ENCODE measurements at regions not wholly inside any gene's neighbourhood (a gene's known extent, or its start where the extent isn't known, plus 50 kb on each side); places are given as distances from the start of the nearest gene placed in this dataset.
"Not testable (repeated sequence)": the region's sequence is repeated elsewhere in the genome, so short reads cannot be mapped to it uniquely, and the experiment has no call there.

GRCh38 chr22:23419931-23420330 is 160.2 kb downstream of the IGLL1 start:
- no peaks in the 10 kb centered on the region for H3K36me3 ChIP-seq (ENCODE audit: low read depth)
- no peak for ATAC-seq (ENCODE audit: low read depth)
- H3K4me1 ChIP-seq (ENCODE audit: insufficient read depth, poor library complexity, severe bottlenecking): no peaks in the 10 kb centered on the region
- no peak overlapping the region for H3K4me3 ChIP-seq (ENCODE audit: severe bottlenecking)
- H3K27me3 ChIP-seq (ENCODE audit: insufficient read depth, poor library complexity, severe bottlenecking): no peaks in the 10 kb centered on the region
- DNase-seq (ENCODE audit: low spot score): no peak
- TF ChIP-seq, protein P1, sequence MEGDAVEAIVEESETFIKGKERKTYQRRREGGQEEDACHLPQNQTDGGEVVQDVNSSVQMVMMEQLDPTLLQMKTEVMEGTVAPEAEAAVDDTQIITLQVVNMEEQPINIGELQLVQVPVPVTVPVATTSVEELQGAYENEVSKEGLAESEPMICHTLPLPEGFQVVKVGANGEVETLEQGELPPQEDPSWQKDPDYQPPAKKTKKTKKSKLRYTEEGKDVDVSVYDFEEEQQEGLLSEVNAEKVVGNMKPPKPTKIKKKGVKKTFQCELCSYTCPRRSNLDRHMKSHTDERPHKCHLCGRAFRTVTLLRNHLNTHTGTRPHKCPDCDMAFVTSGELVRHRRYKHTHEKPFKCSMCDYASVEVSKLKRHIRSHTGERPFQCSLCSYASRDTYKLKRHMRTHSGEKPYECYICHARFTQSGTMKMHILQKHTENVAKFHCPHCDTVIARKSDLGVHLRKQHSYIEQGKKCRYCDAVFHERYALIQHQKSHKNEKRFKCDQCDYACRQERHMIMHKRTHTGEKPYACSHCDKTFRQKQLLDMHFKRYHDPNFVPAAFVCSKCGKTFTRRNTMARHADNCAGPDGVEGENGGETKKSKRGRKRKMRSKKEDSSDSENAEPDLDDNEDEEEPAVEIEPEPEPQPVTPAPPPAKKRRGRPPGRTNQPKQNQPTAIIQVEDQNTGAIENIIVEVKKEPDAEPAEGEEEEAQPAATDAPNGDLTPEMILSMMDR (IDR thresholded peaks at IDR 0.05; ENCODE audit: poor library complexity, severe bottlenecking): no peak
- H3K27ac ChIP-seq (ENCODE audit: poor library complexity, severe bottlenecking): no peak overlapping the region
- no peaks in the 10 kb centered on the region for H3K9me3 ChIP-seq (ENCODE audit: severe bottlenecking)

GRCh38 chr22:23419171-23419570 is 160.9 kb downstream of the IGLL1 start:
- Histone ChIP-seq H3K4me1 (ENCODE audit: insufficient read depth, poor library complexity, severe bottlenecking) (no peaks in the 10 kb centered on the region), H3K9me3 (ENCODE audit: severe bottlenecking) (no peaks in the 10 kb centered on the region), H3K27me3 (ENCODE audit: insufficient read depth, poor library complexity, severe bottlenecking) (no peaks in the 10 kb centered on the region), H3K27ac (ENCODE audit: poor library complexity, severe bottlenecking) (no peak overlapping the region), H3K4me3 (ENCODE audit: severe bottlenecking) (no peak overlapping the region), H3K36me3 (ENCODE audit: low read depth) (no peaks in the 10 kb centered on the region)
- TF ChIP-seq, protein P1 (IDR thresholded peaks at IDR 0.05; ENCODE audit: poor library complexity, severe bottlenecking): no peak
- ATAC-seq (ENCODE audit: low read depth) (no peak), DNase-seq (ENCODE audit: low spot score) (no peak)

- no peaks in the 10 kb centered on the region for H3K27me3 ChIP-seq (ENCODE audit: insufficient read depth, poor library complexity, severe bottlenecking)
- DNase-seq (ENCODE audit: low spot score): no peak
- no peaks in the 10 kb centered on the region for H3K4me1 ChIP-seq (ENCODE audit: insufficient read depth, poor library complexity, severe bottlenecking)
- no peak overlapping the region for H3K4me3 ChIP-seq (ENCODE audit: severe bottlenecking)
- H3K9me3 ChIP-seq (ENCODE audit: severe bottlenecking): no peaks in the 10 kb centered on the region
- H3K36me3 ChIP-seq (ENCODE audit: low read depth): no peaks in the 10 kb centered on the region
- no peak for ATAC-seq (ENCODE audit: low read depth)
- no peak overlapping the region for H3K27ac ChIP-seq (ENCODE audit: poor library complexity, severe bottlenecking)
- TF ChIP-seq, protein P1 (IDR thresholded peaks at IDR 0.05; ENCODE audit: poor library complexity, severe bottlenecking): no peak
Observed at GRCh38 chr22:23418159-23418788, 161.8 kb downstream of the IGLL1 start.

- not testable (repeated sequence) for H3K27ac ChIP-seq (ENCODE audit: poor library complexity, severe bottlenecking); H3K4me3 ChIP-seq (ENCODE audit: severe bottlenecking); DNase-seq (ENCODE audit: low spot score); H3K36me3 ChIP-seq (ENCODE audit: low read depth); H3K4me1 ChIP-seq (ENCODE audit: insufficient read depth, poor library complexity, severe bottlenecking); H3K27me3 ChIP-seq (ENCODE audit: insufficient read depth, poor library complexity, severe bottlenecking); H3K9me3 ChIP-seq (ENCODE audit: severe bottlenecking)
- ATAC-seq (ENCODE audit: low read depth): peak; percentile 58; the same call in 1 of the 3 replicates
Observed at GRCh38 chr22:23417327-23417726, 162.8 kb downstream of the IGLL1 start.

DNA sequence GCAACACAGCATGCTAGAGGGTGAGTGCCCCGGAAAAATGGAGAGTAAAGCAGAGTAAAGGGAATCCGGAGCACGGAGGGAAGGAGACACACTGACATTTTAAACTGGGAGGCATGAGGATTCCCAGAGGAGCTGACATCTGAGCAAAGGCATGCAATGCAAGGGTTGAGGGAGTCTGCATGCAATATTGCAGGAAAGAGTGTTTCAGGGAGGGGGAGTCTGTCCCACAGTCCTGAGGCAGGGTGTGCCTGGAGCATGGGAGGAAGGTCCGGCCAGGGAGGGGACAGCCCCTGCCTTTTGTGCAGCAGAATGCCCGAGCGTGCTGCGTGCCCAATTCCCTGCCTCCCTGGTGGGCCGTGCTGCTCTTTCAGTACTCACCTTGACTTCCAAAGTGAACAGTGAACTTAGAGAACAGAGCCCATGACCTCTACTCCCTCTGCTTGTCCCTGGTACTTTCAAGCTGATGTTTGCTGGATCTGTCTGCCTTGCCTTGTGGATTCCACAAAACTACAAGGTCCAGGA is 163.9 kb downstream of the IGLL1 start:
- ATAC-seq (ENCODE audit: low read depth); H3K4me3 ChIP-seq (ENCODE audit: severe bottlenecking); H3K36me3 ChIP-seq (ENCODE audit: low read depth); H3K27ac ChIP-seq (ENCODE audit: poor library complexity, severe bottlenecking); H3K27me3 ChIP-seq (ENCODE audit: insufficient read depth, poor library complexity, severe bottlenecking); H3K4me1 ChIP-seq (ENCODE audit: insufficient read depth, poor library complexity, severe bottlenecking); H3K9me3 ChIP-seq (ENCODE audit: severe bottlenecking); DNase-seq (ENCODE audit: low spot score): not testable (repeated sequence)

GRCh38 chr22:23415490-23415851 is 164.6 kb downstream of the IGLL1 start:
- no peak for DNase-seq (ENCODE audit: low spot score)
- Histone ChIP-seq H3K27ac (ENCODE audit: poor library complexity, severe bottlenecking) (no peak overlapping the region), H3K36me3 (ENCODE audit: low read depth) (no peaks in the 10 kb centered on the region), H3K4me1 (ENCODE audit: insufficient read depth, poor library complexity, severe bottlenecking) (no peaks in the 10 kb centered on the region), H3K9me3 (ENCODE audit: severe bottlenecking) (no peaks in the 10 kb centered on the region), H3K27me3 (ENCODE audit: insufficient read depth, poor library complexity, severe bottlenecking) (no peaks in the 10 kb centered on the region), H3K4me3 (ENCODE audit: severe bottlenecking) (no peak overlapping the region)
- TF ChIP-seq, protein P1 (IDR thresholded peaks at IDR 0.05; ENCODE audit: poor library complexity, severe bottlenecking): no peak
- ATAC-seq (ENCODE audit: low read depth): no peak

All from RWPE2 (cell line).